Muscle of leg (tissue), 3 donors: ENCODE measurements at regions not wholly inside any gene's neighbourhood (a gene's known extent, or its start where the extent isn't known, plus 50 kb on each side); places are given as distances from the start of the nearest gene placed in this dataset.

Source experiments
- DNase-seq: peaks from one replicate; pipeline ENCODE4 v3.0.0; 2013
- H3K27ac ChIP-seq: one replicate; pipeline ENCODE4 v1.5.1; 2013; ENCODE audit warnings: mild to moderate bottlenecking, low read length, control low read depth
- H3K27me3 ChIP-seq: one replicate; pipeline ENCODE4 v1.6.1; 2013; ENCODE audit warnings: low read length; ENCODE audit not compliant: control insufficient read depth, insufficient read depth
- H3K36me3 ChIP-seq: one replicate; pipeline ENCODE4 v1.6.1; 2013; ENCODE audit warnings: low read length; ENCODE audit not compliant: control insufficient read depth, insufficient read depth
- H3K4me1 ChIP-seq: one replicate; pipeline ENCODE4 v1.6.1; 2013; ENCODE audit warnings: low read length; ENCODE audit not compliant: control insufficient read depth, insufficient read depth
- H3K4me3 ChIP-seq: one replicate; pipeline ENCODE4 v1.5.1; 2013; ENCODE audit warnings: low read length, control low read depth
- H3K9me3 ChIP-seq: replicated peaks from 2 replicates; pipeline ENCODE4 v1.6.1; 2013; ENCODE audit warnings: low read depth, low read length; ENCODE audit not compliant: control insufficient read depth
- WGBS: methylation state at CpG from one replicate; pipeline ENCODE4 v1.1.5; 2013; ENCODE audit warnings: missing lambda C conversion rate; ENCODE audit not compliant: insufficient coverage; 5-methylcytosine and 5-hydroxymethylcytosine counted together

DNA sequence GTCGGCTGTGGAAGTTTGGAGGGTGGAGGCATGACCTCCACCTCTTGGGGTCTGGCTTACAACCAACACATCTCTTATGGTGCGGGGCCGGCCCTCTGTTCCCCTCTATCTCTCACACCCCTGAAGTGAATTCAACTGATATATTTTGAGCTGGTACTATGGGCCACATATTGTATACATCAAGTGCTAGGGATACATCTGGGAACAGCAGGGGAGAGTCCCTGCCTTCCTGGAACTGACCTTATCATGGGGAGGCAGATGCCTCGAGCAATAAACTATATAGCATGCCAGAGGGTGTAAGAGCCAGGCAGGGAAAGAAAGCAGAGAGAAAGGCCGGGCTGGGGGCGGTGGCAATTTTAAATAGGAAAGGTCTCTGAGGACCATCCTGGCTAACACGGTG is 60.4 kb upstream of the TRPM1 start:
- H3K9me3 ChIP-seq, result no peaks in the 10 kb centered on the region
- H3K4me3 ChIP-seq, result no peak overlapping the region
- H3K4me1 ChIP-seq, result no peaks in the 10 kb centered on the region
- H3K27me3 ChIP-seq, result no peaks in the 10 kb centered on the region
- no peak overlapping the region for H3K27ac ChIP-seq
- H3K36me3 ChIP-seq, result no peaks in the 10 kb centered on the region
- 43% methylated on average over 2 of the region's 7 CpGs for WGBS
- DNase-seq, result no peak

DNA sequence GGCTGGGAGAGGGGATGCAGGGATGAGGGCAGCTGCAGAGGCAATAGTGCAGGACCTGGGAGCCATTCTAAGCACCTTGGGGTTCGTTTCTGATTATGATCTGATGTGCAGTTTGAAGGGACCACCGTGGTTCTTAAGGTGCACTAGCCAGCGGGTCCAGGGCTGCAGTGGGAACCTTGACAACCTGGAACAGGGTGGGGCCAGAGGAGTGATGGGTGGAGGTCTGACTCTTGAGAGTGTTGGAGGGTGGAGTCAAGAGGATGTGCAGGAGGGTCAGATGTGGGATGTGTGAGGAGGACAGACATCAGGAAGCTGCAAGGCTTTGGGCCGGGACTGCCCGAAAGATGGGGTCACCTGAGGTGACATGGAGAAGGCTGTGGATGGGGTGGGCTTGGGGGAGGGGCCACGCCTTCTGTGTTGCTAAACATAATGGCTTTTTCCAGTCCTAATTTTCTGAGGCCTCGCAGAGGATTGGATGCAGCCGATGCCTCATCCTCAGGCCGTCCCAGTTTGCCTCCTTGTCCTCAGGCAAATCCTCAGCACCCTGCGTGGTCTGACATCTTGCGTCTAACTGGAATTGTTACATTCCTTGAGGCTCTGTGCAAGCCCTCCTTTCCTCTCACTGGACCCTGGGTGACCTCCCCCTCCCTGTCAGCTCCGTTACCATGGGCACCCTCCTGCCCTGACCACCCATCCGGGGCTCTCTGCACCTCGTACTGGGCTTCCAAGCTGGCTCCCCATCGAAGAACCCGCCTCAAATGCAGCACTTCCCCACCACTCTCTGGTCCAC is 61.4 kb upstream of the TRPM1 start:
- Histone ChIP-seq H3K4me3 (no peak overlapping the region), H3K27ac (no peak overlapping the region), H3K36me3 (no peaks in the 10 kb centered on the region), H3K27me3 (peaks cover 2% of the 10 kb centered on the region), H3K9me3 (no peaks in the 10 kb centered on the region), H3K4me1 (no peaks in the 10 kb centered on the region)
- WGBS, result 85% methylated on average over 15 of the region's 16 CpGs
- no peak for DNase-seq

DNA sequence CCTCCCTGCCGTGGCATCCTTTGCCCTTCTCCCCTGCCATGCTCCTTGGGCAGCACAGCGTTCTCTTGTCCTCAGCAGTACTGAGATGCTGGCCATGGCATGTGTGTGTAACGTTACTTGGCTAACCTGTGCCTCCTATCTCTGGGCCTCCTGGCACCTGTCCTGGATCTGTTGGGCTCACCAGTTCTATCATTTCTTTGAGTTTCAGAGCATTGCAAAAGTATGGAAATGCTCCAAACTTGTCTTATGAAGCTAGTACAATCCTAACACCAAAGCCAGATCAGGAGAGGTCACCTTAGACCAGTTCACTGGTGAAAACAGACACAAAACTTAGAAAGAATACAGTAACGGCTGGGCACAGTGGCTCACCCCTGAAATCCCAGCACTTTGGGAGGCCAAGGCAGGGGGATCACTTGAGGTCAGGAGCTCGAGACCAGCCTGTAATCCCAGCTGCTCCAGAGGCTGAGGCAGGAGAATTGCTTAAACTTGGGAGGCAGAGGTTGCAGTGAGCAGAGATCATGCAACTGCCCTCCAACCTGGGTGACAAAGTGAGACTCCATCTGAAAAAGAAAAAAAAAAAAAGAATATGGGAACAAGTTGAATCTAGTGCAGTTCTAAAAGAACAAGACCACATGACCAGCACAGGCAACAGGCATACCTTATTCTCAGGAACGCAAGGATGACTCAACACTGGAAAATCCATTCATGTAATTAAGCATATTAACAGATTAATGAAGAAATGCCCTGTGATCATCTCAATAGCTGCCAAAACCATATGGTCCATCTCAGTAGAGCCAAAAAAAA is 62.4 kb upstream of the TRPM1 start:
- Histone ChIP-seq H3K36me3 (no peaks in the 10 kb centered on the region), H3K27ac (no peak overlapping the region), H3K4me3 (no peak overlapping the region), H3K27me3 (peaks cover 2% of the 10 kb centered on the region), H3K9me3 (no peaks in the 10 kb centered on the region), H3K4me1 (no peaks in the 10 kb centered on the region)
- 68% methylated on average over 5 of the region's 6 CpGs for WGBS
- DNase-seq, result no peak

DNA sequence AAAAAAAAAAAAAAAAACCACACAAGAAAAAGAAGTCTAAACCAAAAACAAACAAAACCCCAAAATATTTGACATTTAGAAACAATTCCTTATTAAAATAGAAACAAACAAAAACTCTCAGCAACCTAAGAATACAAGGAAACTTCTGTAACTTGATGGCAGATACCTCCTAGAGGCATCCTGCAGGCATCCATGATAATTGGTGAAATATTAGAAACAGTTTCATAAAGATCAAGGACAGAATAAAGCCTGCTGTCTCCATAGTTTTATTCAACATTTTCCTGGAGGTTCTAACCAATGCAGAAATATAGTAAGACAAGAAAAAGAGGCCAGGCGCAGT is 63.0 kb upstream of the TRPM1 start:
- Histone ChIP-seq H3K36me3 (no peaks in the 10 kb centered on the region), H3K4me1 (no peaks in the 10 kb centered on the region), H3K27ac (no peak overlapping the region), H3K9me3 (no peaks in the 10 kb centered on the region), H3K27me3 (peaks cover 2% of the 10 kb centered on the region), H3K4me3 (no peak overlapping the region)
- no peak for DNase-seq
- WGBS, result no CpG with 5 or more reads among the region's 1 CpG

DNA sequence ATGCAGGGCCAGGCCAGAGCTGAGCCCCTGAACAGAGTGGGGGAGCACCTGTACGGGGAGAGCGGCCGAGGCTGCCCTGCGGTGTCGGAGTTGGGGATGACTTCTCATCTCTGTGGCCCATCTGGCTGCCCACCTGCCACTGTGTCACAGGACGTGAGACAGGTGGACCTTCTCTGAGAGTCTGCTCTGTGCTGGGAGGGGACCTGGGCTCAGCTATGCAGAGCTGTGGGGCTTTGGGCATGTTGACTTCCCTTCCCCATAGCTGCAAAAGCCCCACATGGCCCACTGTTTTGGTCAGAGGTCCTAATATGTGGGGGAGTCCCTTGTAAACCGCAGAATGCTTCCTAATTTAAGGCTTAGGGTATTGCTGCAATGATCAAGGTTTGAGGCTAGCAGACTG is 68.0 kb upstream of the TRPM1 start:
- Histone ChIP-seq H3K9me3 (no peaks in the 10 kb centered on the region), H3K4me3 (no peak overlapping the region), H3K27ac (no peak overlapping the region), H3K4me1 (no peaks in the 10 kb centered on the region), H3K36me3 (no peaks in the 10 kb centered on the region), H3K27me3 (peaks cover 2% of the 10 kb centered on the region)
- 96% methylated on average over 6 of the region's 7 CpGs for WGBS
- no peak for DNase-seq

DNA sequence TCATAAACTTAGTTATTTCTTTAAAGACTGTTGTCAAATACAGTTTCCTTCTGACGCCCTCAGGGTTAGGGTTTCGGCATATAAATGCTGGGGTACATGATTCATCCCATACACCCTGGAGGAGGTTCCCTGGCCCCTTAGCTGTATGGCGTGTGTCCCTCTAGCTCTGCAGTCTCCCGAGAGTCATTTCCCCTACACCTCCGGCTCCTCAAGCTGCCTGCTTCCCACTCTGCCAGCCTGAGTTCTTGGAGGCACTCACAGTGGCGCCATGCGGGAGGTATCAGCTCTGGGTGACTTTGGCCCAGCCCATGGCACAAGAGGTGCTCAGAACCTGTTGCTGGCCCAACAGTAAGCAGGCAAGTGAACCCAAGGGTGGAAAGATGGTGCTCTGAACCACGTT is 70.2 kb upstream of the TRPM1 start:
- peaks cover 2% of the 10 kb centered on the region for H3K27me3 ChIP-seq
- H3K4me1 ChIP-seq, result no peaks in the 10 kb centered on the region
- H3K27ac ChIP-seq, result no peak overlapping the region
- H3K4me3 ChIP-seq, result no peak overlapping the region
- DNase-seq, result no peak
- 79% methylated on average over 3 of the region's 8 CpGs for WGBS
- no peaks in the 10 kb centered on the region for H3K36me3 ChIP-seq
- no peaks in the 10 kb centered on the region for H3K9me3 ChIP-seq

DNA sequence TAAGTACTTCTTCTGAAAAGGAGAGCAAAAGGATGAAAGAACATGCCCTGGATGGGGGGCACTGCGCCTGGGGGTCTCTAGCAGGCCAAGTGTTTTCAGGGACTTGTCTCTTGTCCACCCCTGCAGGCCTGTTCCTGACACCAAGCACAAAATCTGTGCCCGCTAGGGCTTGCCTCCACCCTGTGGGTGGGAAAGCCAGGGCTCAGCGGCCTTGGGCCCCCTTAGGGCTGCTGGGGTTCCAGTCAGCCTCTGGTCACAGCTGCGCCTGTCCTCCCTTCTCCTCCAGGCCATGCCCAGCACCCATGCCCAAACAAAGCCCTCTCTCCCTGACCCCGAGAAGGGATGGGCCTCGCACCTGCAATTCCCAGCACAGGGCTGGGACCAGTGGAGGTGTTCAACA is 71.1 kb upstream of the TRPM1 start:
- Histone ChIP-seq H3K27ac (no peak overlapping the region), H3K36me3 (no peaks in the 10 kb centered on the region), H3K27me3 (peaks cover 1% of the 10 kb centered on the region), H3K4me3 (no peak overlapping the region), H3K4me1 (no peaks in the 10 kb centered on the region), H3K9me3 (no peaks in the 10 kb centered on the region)
- 88% methylated on average over 5 of the region's 6 CpGs for WGBS
- no peak for DNase-seq

DNA sequence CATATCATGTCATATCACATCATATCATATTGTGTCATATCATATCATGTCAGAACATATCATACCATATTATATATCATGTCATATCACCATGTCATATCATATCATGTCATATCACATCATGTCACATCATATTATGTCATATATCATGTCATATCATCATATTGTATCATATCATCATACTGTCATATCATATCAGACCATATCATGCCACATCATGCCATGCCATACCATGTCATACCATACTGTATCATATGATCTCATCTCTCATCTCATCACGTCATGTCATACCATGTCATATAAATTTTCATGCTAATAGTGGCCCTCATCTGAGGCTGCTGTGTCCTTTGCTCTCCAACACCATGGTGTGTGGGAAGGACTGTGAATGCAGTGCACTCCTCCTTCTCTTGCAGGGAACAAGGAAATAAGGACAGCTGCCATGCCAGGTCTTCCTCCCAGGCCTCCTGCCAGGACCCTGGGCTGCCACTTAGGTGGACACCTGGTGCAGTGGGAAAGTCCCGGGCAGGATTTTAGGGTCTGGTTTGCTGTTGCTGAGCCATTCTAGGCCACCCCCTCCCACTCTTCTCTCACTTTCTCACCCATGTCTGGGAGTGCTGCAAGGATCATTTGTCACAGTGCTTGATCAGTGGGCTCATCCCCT is 72.4 kb upstream of the TRPM1 start:
- Histone ChIP-seq H3K9me3 (no peaks in the 10 kb centered on the region), H3K27me3 (no peaks in the 10 kb centered on the region), H3K36me3 (no peaks in the 10 kb centered on the region), H3K27ac (no peak overlapping the region), H3K4me3 (no peak overlapping the region), H3K4me1 (no peaks in the 10 kb centered on the region)
- DNase-seq, result no peak
- WGBS, result 83% methylated on average over 1 of the region's 2 CpGs

DNA sequence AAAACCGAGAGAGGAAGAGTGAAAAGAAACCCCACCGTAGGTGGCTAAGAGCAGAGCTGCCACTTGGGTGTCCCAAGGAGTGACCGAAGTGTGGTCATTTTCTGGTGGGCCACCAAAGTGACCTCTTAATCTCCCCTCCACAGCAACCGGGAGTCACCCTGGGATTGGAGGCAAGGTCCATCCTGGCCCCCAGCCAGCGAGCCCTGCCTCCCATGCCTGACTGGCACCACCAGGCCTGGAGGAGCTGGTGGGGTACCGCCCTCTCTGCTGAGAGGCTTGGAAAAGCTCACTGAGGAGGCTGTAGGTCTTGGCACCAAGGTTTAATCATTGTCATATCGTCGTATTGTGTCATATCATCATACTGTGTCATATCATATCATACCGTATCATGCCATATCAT is 74.0 kb upstream of the TRPM1 start:
- Histone ChIP-seq H3K36me3 (no peaks in the 10 kb centered on the region), H3K4me3 (no peak overlapping the region), H3K4me1 (no peaks in the 10 kb centered on the region), H3K9me3 (no peaks in the 10 kb centered on the region), H3K27me3 (no peaks in the 10 kb centered on the region), H3K27ac (no peak overlapping the region)
- no peak for DNase-seq
- 88% methylated on average over 6 of the region's 9 CpGs for WGBS

DNA sequence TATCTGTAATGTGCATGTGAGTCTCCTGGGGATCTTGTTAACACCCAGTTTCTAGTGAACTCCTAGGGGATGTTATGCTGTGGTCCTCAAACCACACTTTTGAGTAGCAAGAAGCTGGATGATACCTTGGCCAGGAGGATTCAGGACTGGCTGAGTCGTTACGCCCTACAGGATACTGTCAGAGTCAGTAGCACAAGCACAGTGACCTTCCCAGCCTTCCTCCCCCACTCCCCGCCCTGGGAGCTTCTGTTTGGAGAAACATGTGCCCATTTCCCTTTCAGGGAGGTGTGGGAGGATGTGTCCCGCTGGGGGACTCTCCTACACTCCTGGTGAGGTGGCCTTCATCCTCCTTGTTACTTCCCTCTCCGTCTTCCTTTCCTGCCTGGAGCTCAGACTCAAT is 76.4 kb upstream of the TRPM1 start:
- no peaks in the 10 kb centered on the region for H3K4me1 ChIP-seq
- DNase-seq, result no peak
- H3K27ac ChIP-seq, result no peak overlapping the region
- no peaks in the 10 kb centered on the region for H3K9me3 ChIP-seq
- no peaks in the 10 kb centered on the region for H3K27me3 ChIP-seq
- H3K4me3 ChIP-seq, result no peak overlapping the region
- no CpG with 5 or more reads among the region's 5 CpGs for WGBS
- no peaks in the 10 kb centered on the region for H3K36me3 ChIP-seq
